Gastrocnemius medialis (tissue), 4 donors: ENCODE measurements at regions not wholly inside any gene's neighbourhood (a gene's known extent, or its start where the extent isn't known, plus 50 kb on each side); places are given as distances from the start of the nearest gene placed in this dataset.

Experiments used
- POLR2A ChIP-seq, 2 donors: fragments of 450-650 bp; IDR thresholded peaks; one replicate each; pipeline ENCODE4 v1.6.1; 2017; ENCODE audit warnings: antibody characterized with exemption in 2 of 2, mild to moderate bottlenecking in 2 of 2, moderate library complexity in 2 of 2
- TF ChIP-seq, protein P1 (sequence below), 5 experiments: fragments of 450-650 bp in 3 of 5; fragments of 200-600 bp in 2 of 5; sonication (generic) in 2 of 5; IDR thresholded peaks in 4 of 5; conservative IDR thresholded peaks in 1 of 5; 1 replicate in 4 of 5; 2 replicates in 1 of 5; pipeline ENCODE4 v1.5.1; 2016 to 2019; ENCODE audit warnings: antibody characterized with exemption in 5 of 5, mild to moderate bottlenecking in 3 of 5, moderate library complexity in 3 of 5

DNA sequence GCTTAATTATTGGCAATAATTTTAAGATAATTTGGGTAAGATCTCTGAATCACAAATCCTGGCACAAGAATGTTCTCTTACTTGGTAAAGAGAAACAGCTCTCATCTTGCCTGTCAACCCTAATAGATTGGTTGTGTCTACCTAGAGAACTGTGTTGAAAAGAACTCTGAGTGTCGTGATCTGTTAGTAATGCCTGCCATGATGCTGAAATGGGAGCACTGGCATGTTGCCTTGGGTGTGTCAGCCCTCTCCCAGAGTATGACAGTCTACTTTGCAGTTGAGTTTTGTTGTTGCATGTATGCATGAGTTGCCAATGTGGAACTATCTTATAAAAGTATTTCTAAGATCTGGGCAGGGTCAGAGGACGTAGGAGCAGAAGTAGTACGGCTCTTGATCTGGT is 221.4 kb downstream of the MAF start:
- TF ChIP-seq, protein P1, sequence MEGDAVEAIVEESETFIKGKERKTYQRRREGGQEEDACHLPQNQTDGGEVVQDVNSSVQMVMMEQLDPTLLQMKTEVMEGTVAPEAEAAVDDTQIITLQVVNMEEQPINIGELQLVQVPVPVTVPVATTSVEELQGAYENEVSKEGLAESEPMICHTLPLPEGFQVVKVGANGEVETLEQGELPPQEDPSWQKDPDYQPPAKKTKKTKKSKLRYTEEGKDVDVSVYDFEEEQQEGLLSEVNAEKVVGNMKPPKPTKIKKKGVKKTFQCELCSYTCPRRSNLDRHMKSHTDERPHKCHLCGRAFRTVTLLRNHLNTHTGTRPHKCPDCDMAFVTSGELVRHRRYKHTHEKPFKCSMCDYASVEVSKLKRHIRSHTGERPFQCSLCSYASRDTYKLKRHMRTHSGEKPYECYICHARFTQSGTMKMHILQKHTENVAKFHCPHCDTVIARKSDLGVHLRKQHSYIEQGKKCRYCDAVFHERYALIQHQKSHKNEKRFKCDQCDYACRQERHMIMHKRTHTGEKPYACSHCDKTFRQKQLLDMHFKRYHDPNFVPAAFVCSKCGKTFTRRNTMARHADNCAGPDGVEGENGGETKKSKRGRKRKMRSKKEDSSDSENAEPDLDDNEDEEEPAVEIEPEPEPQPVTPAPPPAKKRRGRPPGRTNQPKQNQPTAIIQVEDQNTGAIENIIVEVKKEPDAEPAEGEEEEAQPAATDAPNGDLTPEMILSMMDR (IDR thresholded peaks at IDR 0.05 in 4 of 5, conservative IDR thresholded peaks at IDR 0.05 in 1 of 5) = no peak
- TF ChIP-seq POLR2A (IDR thresholded peaks at IDR 0.05) = no peak
